Testis (tissue), 2 donors: ENCODE measurements at regions not wholly inside any gene's neighbourhood (a gene's known extent, or its start where the extent isn't known, plus 50 kb on each side); places are given as distances from the start of the nearest gene placed in this dataset.

Experiments
- CTCF ChIP-seq, 3 experiments: fragments of 450-650 bp in 2 of 3; fragments of 200-600 bp in 1 of 3; sonication (generic) in 1 of 3; IDR thresholded peaks; one replicate each; pipeline ENCODE4 v1.5.1; 2016 to 2019; ENCODE audit warnings: antibody characterized with exemption in 3 of 3, mild to moderate bottlenecking in 2 of 3, moderate library complexity in 1 of 3
- POLR2A ChIP-seq: fragments of 450-650 bp; IDR thresholded peaks from one replicate; pipeline ENCODE4 v1.6.1; 2017; ENCODE audit warnings: antibody characterized with exemption, mild to moderate bottlenecking, moderate library complexity

- TF ChIP-seq POLR2A (no peak), CTCF (IDR thresholded peaks at IDR 0.05) (no peak)
Observed at GRCh38 chr5:66513130-66513529, 83.1 kb upstream of the MAST4 start.
